Sigmoid colon (tissue), 6 donors: ENCODE measurements at regions not wholly inside any gene's neighbourhood (a gene's known extent, or its start where the extent isn't known, plus 50 kb on each side); places are given as distances from the start of the nearest gene placed in this dataset.

Experiments
- DNase-seq: peaks from one replicate; pipeline ENCODE4 v3.0.0-alpha.2; 2019
- H3K27ac ChIP-seq, 4 donors: fragments of 200-600 bp; sonication (generic); one replicate each; pipeline ENCODE4 v1.5.1; 2016 to 2019; ENCODE audit warnings: mild to moderate bottlenecking in 1 of 4
- H3K27me3 ChIP-seq, 3 donors: fragments of 200-600 bp; sonication (generic); one replicate each; pipeline ENCODE4 v1.5.1; 2019; ENCODE audit warnings: mild to moderate bottlenecking in 1 of 3
- H3K36me3 ChIP-seq, 4 donors: fragments of 200-600 bp; sonication (generic); one replicate each; pipeline ENCODE4 v1.5.1; 2016 to 2019
- H3K4me1 ChIP-seq, 4 donors: fragments of 200-600 bp; sonication (generic); one replicate each; pipeline ENCODE4 v1.5.1; 2017 to 2019
- H3K4me3 ChIP-seq, 4 donors: fragments of 200-600 bp; sonication (generic); one replicate each; pipeline ENCODE4 v1.5.1; 2017 to 2019; ENCODE audit warnings: mild to moderate bottlenecking in 2 of 4, moderate library complexity in 1 of 4
- H3K9me3 ChIP-seq, 4 donors: fragments of 200-600 bp in 3 of 4; sonication (generic) in 3 of 4; one replicate each; pipeline versions ENCODE4 v1.5.1 to v1.6.1; 2013 to 2019
- CTCF ChIP-seq, 4 experiments: fragments of 450-650 bp in 3 of 4; fragments of 200-600 bp in 1 of 4; IDR thresholded peaks; one replicate each; pipeline ENCODE4 v1.5.1; 2016 to 2019; ENCODE audit warnings: antibody characterized with exemption in 4 of 4, mild to moderate bottlenecking in 3 of 4, moderate library complexity in 2 of 4
- EP300 ChIP-seq, 4 donors: sonication (generic); formaldehyde crosslinking; IDR thresholded peaks; one replicate each; pipeline ENCODE4 v1.6.1; 2017; ENCODE audit warnings: antibody characterized with exemption in 4 of 4
- POLR2A ChIP-seq, 2 donors: fragments of 450-650 bp; IDR thresholded peaks; one replicate each; pipeline ENCODE4 v1.6.1; 2016; ENCODE audit warnings: antibody characterized with exemption in 2 of 2, mild to moderate bottlenecking in 2 of 2, moderate library complexity in 2 of 2
- POLR2AphosphoS5 ChIP-seq, 4 donors: sonication (generic); formaldehyde crosslinking; IDR thresholded peaks; one replicate each; pipeline ENCODE4 v1.6.1; 2017; ENCODE audit warnings: antibody characterized with exemption in 4 of 4
- WGBS, 2 donors: extraction: QIAGEN DNeasy Blood & Tissue Kit; methylation state at CpG; one replicate each; pipeline ENCODE4 v1.1.7; 2013; 5-methylcytosine and 5-hydroxymethylcytosine counted together
- intact Hi-C: fragments of 100-400 bp; cut with DNase I; formaldehyde crosslinking; loops from one replicate; pipeline ENCODE4 v1.15.1; 2023
- donor health status: healthy with polysubstance abuse.
- donor health status: healthy.

DNA sequence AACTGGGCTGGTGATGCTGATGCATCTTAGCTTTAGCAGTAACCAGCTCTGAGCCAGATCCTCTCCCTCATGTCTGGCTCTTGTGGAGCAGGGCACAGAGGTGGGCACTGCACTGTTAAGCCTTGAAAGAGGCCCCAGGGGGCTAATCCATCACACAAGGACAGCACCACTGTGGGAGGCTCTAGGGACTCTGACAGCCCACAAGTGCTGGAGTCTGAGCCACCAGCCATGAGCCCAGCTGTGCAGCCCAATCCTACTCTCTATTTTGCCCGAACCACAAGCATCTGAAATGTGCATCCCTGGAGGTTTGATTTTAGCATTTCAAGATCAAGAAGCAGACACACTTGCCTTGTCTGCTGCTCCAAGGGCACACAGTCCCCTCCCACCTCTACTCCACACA lies 407.1 kb upstream of the TRPC7 start:
- Histone ChIP-seq H3K27ac (no peak overlapping the region), H3K4me1 (peaks cover 0 to 15% (median 7%) of the 10 kb centered on the region in 4 donors), H3K9me3 (no peaks in the 10 kb centered on the region), H3K36me3 (no peaks in the 10 kb centered on the region), H3K27me3 (no peaks in the 10 kb centered on the region), H3K4me3 (no peak overlapping the region)
- DNase-seq: no peak
- intact Hi-C loops: no loop called here
- 72 to 76% methylated on average over 1 of the region's 1 CpG for WGBS, 2 donors
- no peak for TF ChIP-seq POLR2AphosphoS5 (IDR thresholded peaks at IDR 0.05)
- TF ChIP-seq EP300 (IDR thresholded peaks at IDR 0.05): no peak

GRCh38 chr5:136769900-136770684 lies 404.7 kb upstream of the TRPC7 start:
- WGBS, 2 donors: 37% methylated on average over 11 of the region's 11 CpGs
- Histone ChIP-seq H3K4me3 (no peak overlapping the region), H3K4me1 (no peaks in the 10 kb centered on the region), H3K27ac (no peak overlapping the region), H3K36me3 (no peaks in the 10 kb centered on the region), H3K9me3 (no peaks in the 10 kb centered on the region), H3K27me3 (no peaks in the 10 kb centered on the region)
- TF ChIP-seq CTCF (IDR thresholded peaks at IDR 0.05) (peak; percentile 23 to 74 (median 68)), POLR2A (IDR thresholded peaks at IDR 0.05) (no peak)
- intact Hi-C loops: loop anchor here (5.0 kb wide), 1 partner anchor 523 kb away; no protein-coding TSS in a partner anchor
- DNase-seq: peak; percentile 75

GRCh38 chr5:136769093-136769492 lies 403.7 kb upstream of the TRPC7 start:
- DNase-seq: no peak
- no peaks in the 10 kb centered on the region for H3K36me3 ChIP-seq
- no peak overlapping the region for H3K27ac ChIP-seq
- no peak for TF ChIP-seq POLR2AphosphoS5 (IDR thresholded peaks at IDR 0.05)
- TF ChIP-seq CTCF (IDR thresholded peaks at IDR 0.05): no peak
- no peak for TF ChIP-seq POLR2A (IDR thresholded peaks at IDR 0.05)
- no peak for TF ChIP-seq EP300 (IDR thresholded peaks at IDR 0.05)
- intact Hi-C loops: loop anchor here (5.0 kb wide), 1 partner anchor 522 kb away; no protein-coding TSS in a partner anchor
- H3K9me3 ChIP-seq: no peaks in the 10 kb centered on the region
- WGBS, 2 donors: 60% methylated on average over 4 of the region's 4 CpGs
- H3K4me3 ChIP-seq: no peak overlapping the region
- no peaks in the 10 kb centered on the region for H3K27me3 ChIP-seq
- no peaks in the 10 kb centered on the region for H3K4me1 ChIP-seq

- no peak overlapping the region for H3K4me3 ChIP-seq
- H3K27me3 ChIP-seq: no peaks in the 10 kb centered on the region
- no peaks in the 10 kb centered on the region for H3K4me1 ChIP-seq
- WGBS, 2 donors: 64 to 77% methylated on average over 4 of the region's 4 CpGs
- no peaks in the 10 kb centered on the region for H3K9me3 ChIP-seq
- no peaks in the 10 kb centered on the region for H3K36me3 ChIP-seq
- H3K27ac ChIP-seq: no peak overlapping the region
- TF ChIP-seq CTCF (IDR thresholded peaks at IDR 0.05): no peak
- intact Hi-C loops: loop anchor here (5.0 kb wide), 1 partner anchor 521 kb away; no protein-coding TSS in a partner anchor
- no peak for DNase-seq
Measured at GRCh38 chr5:136768457-136768856, 403.1 kb upstream of the TRPC7 start.

- Histone ChIP-seq H3K4me1 (no peaks in the 10 kb centered on the region), H3K9me3 (no peaks in the 10 kb centered on the region), H3K27me3 (no peaks in the 10 kb centered on the region), H3K27ac (no peak overlapping the region), H3K4me3 (no peak overlapping the region), H3K36me3 (no peaks in the 10 kb centered on the region)
- intact Hi-C loops: loop anchor here (5.0 kb wide), 1 partner anchor 519 kb away; no protein-coding TSS in a partner anchor
- 77 to 87% methylated on average over 3 of the region's 3 CpGs for WGBS, 2 donors
- TF ChIP-seq CTCF (IDR thresholded peaks at IDR 0.05) (no peak), POLR2A (IDR thresholded peaks at IDR 0.05) (no peak), POLR2AphosphoS5 (IDR thresholded peaks at IDR 0.05) (no peak)
- no peak for DNase-seq
Measured at GRCh38 chr5:136766456-136766855, 401.1 kb upstream of the TRPC7 start.
